GM23338 (cell line): ENCODE measurements at regions not wholly inside any gene's neighbourhood (a gene's known extent, or its start where the extent isn't known, plus 50 kb on each side); places are given as distances from the start of the nearest gene placed in this dataset.

Experiments
- ATAC-seq: fragments of 200-7000 bp; cut with Tn5 transposase; 3 replicates; pipeline ENCODE4 v1.9.1; 2020
- DNase-seq: peaks from one replicate; pipeline ENCODE4 v3.0.0-alpha.2; 2015; ENCODE audit warnings: low spot score
- H2AFZ ChIP-seq: fragments of 200-600 bp; sonication (generic); 2 replicates; pipeline ENCODE4 v1.8.0; 2016; ENCODE audit warnings: antibody characterized with exemption, mild to moderate bottlenecking, moderate library complexity
- H3F3A ChIP-seq: fragments of 200-600 bp; sonication (generic); replicated peaks from 2 replicates; pipeline ENCODE4 v1.8.0; 2017; ENCODE audit warnings: antibody characterized with exemption, mixed run types, low read depth
- H3K27ac ChIP-seq: fragments of 200-600 bp; sonication (generic); 2 replicates; pipeline ENCODE4 v1.6.1; 2016; ENCODE audit warnings: low read depth
- H3K27me3 ChIP-seq: fragments of 200-600 bp; sonication (generic); 2 replicates; pipeline ENCODE4 v1.8.0; 2016; ENCODE audit warnings: mild to moderate bottlenecking, mixed run types, moderate library complexity; ENCODE audit not compliant: insufficient read depth
- H3K36me3 ChIP-seq: fragments of 200-600 bp; sonication (generic); 2 replicates; pipeline ENCODE4 v1.8.0; 2016; ENCODE audit warnings: mild to moderate bottlenecking; ENCODE audit not compliant: insufficient read depth
- H3K4me1 ChIP-seq: fragments of 200-600 bp; sonication (generic); 2 replicates; pipeline ENCODE4 v1.8.0; 2016; ENCODE audit warnings: mild to moderate bottlenecking, moderate library complexity; ENCODE audit not compliant: insufficient read depth
- H3K4me2 ChIP-seq: fragments of 200-600 bp; sonication (generic); 2 replicates; pipeline ENCODE4 v1.7.1; 2017; ENCODE audit warnings: mixed run types
- H3K4me3 ChIP-seq: fragments of 200-600 bp; sonication (generic); 2 replicates; pipeline ENCODE4 v1.6.1; 2016; ENCODE audit warnings: mixed run types
- H3K79me2 ChIP-seq: fragments of 200-600 bp; sonication (generic); replicated peaks from 2 replicates; pipeline ENCODE4 v1.8.0; 2017; ENCODE audit warnings: mild to moderate bottlenecking; ENCODE audit not compliant: insufficient read depth
- H3K9me2 ChIP-seq: fragments of 200-600 bp; sonication (generic); 2 replicates; pipeline ENCODE4 v1.8.0; 2017; ENCODE audit not compliant: insufficient read depth
- H4K20me1 ChIP-seq: fragments of 200-600 bp; sonication (generic); replicated peaks from 2 replicates; pipeline ENCODE4 v1.8.0; 2017; ENCODE audit warnings: mild to moderate bottlenecking; ENCODE audit not compliant: insufficient read depth
- H3K27ac Mint-ChIP-seq: 2 replicates; pipeline ENCODE4 v1.8.0; 2020; ENCODE audit warnings: inconsistent platforms, mild to moderate bottlenecking, moderate library complexity, mixed read lengths
- H3K27me3 Mint-ChIP-seq: 3 replicates; pipeline ENCODE4 v1.8.0; 2022; ENCODE audit warnings: low read depth, mild to moderate bottlenecking, moderate library complexity, mixed read lengths, inconsistent platforms; ENCODE audit not compliant: insufficient read depth, poor library complexity
- H3K36me3 Mint-ChIP-seq: 3 replicates; pipeline ENCODE4 v1.8.0; 2021; ENCODE audit warnings: low read depth, mild to moderate bottlenecking, inconsistent platforms, moderate library complexity, mixed read lengths
- H3K4me1 Mint-ChIP-seq: 3 replicates; pipeline ENCODE4 v1.8.0; 2020; ENCODE audit warnings: mild to moderate bottlenecking, inconsistent platforms, mixed read lengths
- H3K4me3 Mint-ChIP-seq: 3 replicates; pipeline ENCODE4 v1.8.0; 2021; ENCODE audit warnings: moderate library complexity, mild to moderate bottlenecking, inconsistent platforms, mixed read lengths
- H3K9me3 Mint-ChIP-seq: 3 replicates; pipeline ENCODE4 v1.8.0; 2020; ENCODE audit warnings: moderate library complexity, mild to moderate bottlenecking, inconsistent platforms, mixed read lengths
- CREB1 ChIP-seq: fragments of 250-450 bp; sonication (Bioruptor Pico); IDR thresholded peaks from 2 replicates; pipeline ENCODE4 v1.5.0; 2020; ENCODE audit warnings: low read depth, mild to moderate bottlenecking, moderate library complexity
- CTCF ChIP-seq, 2 experiments: fragments of 200-600 bp in 1 of 2; sonication (generic) in 1 of 2; conservative IDR thresholded peaks; 2 replicates each; pipeline versions ENCODE4 v1.5.1 to v1.6.1; 2016 to 2017; ENCODE audit warnings: antibody characterized with exemption in 2 of 2, low read depth in 2 of 2, mild to moderate bottlenecking in 2 of 2, moderate library complexity in 1 of 2
- ETS1 ChIP-seq: IDR thresholded peaks from 2 replicates; pipeline ENCODE4 v1.6.1; 2016; ENCODE audit warnings: antibody characterized with exemption
- EZH2 ChIP-seq: fragments of 200-600 bp; sonication (generic); IDR thresholded peaks from one replicate; pipeline ENCODE4 v1.8.0; 2017; ENCODE audit warnings: antibody characterized with exemption, mild to moderate bottlenecking, low read depth; ENCODE audit not compliant: unreplicated experiment
- EZH2phosphoT487 ChIP-seq: fragments of 200-600 bp; sonication (generic); IDR thresholded peaks from one replicate; pipeline ENCODE4 v1.8.1; 2018; ENCODE audit warnings: antibody characterized with exemption; ENCODE audit not compliant: unreplicated experiment
- JUNB ChIP-seq: IDR thresholded peaks from one replicate; pipeline ENCODE4 v1.6.1; 2016; ENCODE audit warnings: antibody characterized with exemption; ENCODE audit not compliant: unreplicated experiment
- NANOG ChIP-seq: IDR thresholded peaks from 2 replicates; pipeline ENCODE4 v1.6.1; 2016; ENCODE audit warnings: antibody characterized with exemption, borderline replicate concordance
- POLR2AphosphoS5 ChIP-seq: IDR thresholded peaks from 2 replicates; pipeline ENCODE4 v1.6.1; 2016; ENCODE audit warnings: antibody characterized with exemption, low read depth
- REST ChIP-seq: IDR thresholded peaks from one replicate; pipeline ENCODE4 v1.6.1; 2018; ENCODE audit warnings: antibody characterized with exemption; ENCODE audit not compliant: unreplicated experiment
- STAT1 ChIP-seq: IDR thresholded peaks from one replicate; pipeline ENCODE4 v1.6.1; 2016; ENCODE audit warnings: antibody characterized with exemption; ENCODE audit not compliant: unreplicated experiment
- ZNF114 ChIP-seq: fragments of 250-450 bp; sonication (Bioruptor Pico); IDR thresholded peaks from 2 replicates; pipeline ENCODE4 v1.5.0; 2020; ENCODE audit warnings: mild to moderate bottlenecking, moderate library complexity
- ZNF331 ChIP-seq: fragments of 250-450 bp; sonication (Bioruptor Pico); IDR thresholded peaks from 2 replicates; pipeline ENCODE4 v1.5.0; 2020; ENCODE audit warnings: low read depth, mild to moderate bottlenecking, moderate library complexity
- ZNF462 ChIP-seq: fragments of 250-450 bp; sonication (Bioruptor Pico); IDR thresholded peaks from 2 replicates; pipeline ENCODE4 v1.5.0; 2020; ENCODE audit warnings: mild to moderate bottlenecking, moderate library complexity

- no peak overlapping the region for H3K4me3 ChIP-seq
- 0 out of 3 replicates have a peak, but pooled peaks cover under 1% of the 10 kb centered on the region for H3K9me3 Mint-ChIP-seq
- H3K27ac ChIP-seq: no peak overlapping the region
- no peaks in the 10 kb centered on the region for H3K79me2 ChIP-seq
- no peaks in the 10 kb centered on the region for H3F3A ChIP-seq
- H3K27me3 ChIP-seq: no peaks in the 10 kb centered on the region
- no peaks in the 10 kb centered on the region for H3K9me2 ChIP-seq
- ATAC-seq (no peak), DNase-seq (no peak)
- no peaks in the 10 kb centered on the region for H3K36me3 ChIP-seq
- H3K4me3 Mint-ChIP-seq: no peak overlapping the region
- no peak overlapping the region for H3K4me2 ChIP-seq
- H3K27me3 Mint-ChIP-seq: no peaks in the 10 kb centered on the region
- H3K27ac Mint-ChIP-seq: no peak overlapping the region
- no peaks in the 10 kb centered on the region for H3K4me1 Mint-ChIP-seq
- H4K20me1 ChIP-seq: no peaks in the 10 kb centered on the region
- peak overlapping the region; percentile 6; the same call in 1 of the 2 replicates for H2AFZ ChIP-seq
- H3K4me1 ChIP-seq: no peaks in the 10 kb centered on the region
- no peaks in the 10 kb centered on the region; the same call in 2 of the 3 replicates for H3K36me3 Mint-ChIP-seq
- TF ChIP-seq JUNB (no peak), EZH2 (no peak), EZH2phosphoT487 (no peak), REST (no peak), ZNF331 (CRISPR knock-in tag) (no peak), CTCF (conservative IDR thresholded peaks at IDR 0.05; ENCODE audit: low read depth in 2 of 2) (no peak), ETS1 (no peak), ZNF114 (CRISPR knock-in tag) (no peak), NANOG (no peak), STAT1 (no peak), CREB1 (CRISPR knock-in tag) (no peak), ZNF462 (CRISPR knock-in tag) (no peak), POLR2AphosphoS5 (no peak)
Measured at GRCh38 chr13:86830046-86830445, 841.1 kb upstream of the SLITRK5 start.
